ENCODE measurements at regions not wholly inside any gene's neighbourhood (a gene's known extent, or its start where the extent isn't known, plus 50 kb on each side); places are given as distances from the start of the nearest gene placed in this dataset.

DNA sequence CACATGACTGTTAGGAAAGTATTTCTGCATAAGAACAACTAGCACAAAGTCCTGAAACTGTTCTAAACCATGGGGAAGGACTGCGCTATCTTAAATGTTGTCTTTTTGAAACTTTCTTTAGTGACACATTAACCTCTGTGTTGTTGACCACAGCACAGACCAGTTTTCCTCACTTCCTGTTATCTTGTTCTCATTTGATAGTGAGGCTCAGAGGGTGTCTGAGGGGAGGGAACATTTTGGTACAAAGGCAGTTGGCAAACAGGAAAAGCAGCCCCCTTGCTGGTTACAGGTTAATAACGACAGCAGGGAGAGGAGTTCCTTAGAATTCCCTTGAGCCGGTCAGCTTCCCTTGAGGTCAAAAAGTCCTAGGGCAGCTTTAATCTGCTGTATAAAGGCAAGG is 143.5 kb upstream of the BMP2 start:
- SMC1A ChIA-PET (ENCODE audit: uncharacterized antibody, unreplicated experiment) = interaction anchor here (0.6 to 11.9 kb wide), 17 partner anchors 10 to 310 kb away, joined by 3 to 109 read pairs (median 4); no protein-coding TSS in a partner anchor
- no peak for FAIRE-seq
- no peaks in the 10 kb centered on the region for H3K27me3 ChIP-seq (replicated peaks in 1 of 2; ENCODE audit: control insufficient read depth in 2 of 2, insufficient read depth in 2 of 2, low read length in 1 of 2)
- TF ChIP-seq RUNX3 (IDR thresholded peaks at IDR 0.05; ENCODE audit: low read length) = peak; percentile 51; the same call in 1 of the 2 replicates
- TF ChIP-seq CHD2 (IDR thresholded peaks at IDR 0.05; ENCODE audit: borderline replicate concordance, low read depth, low read length) = peak; percentile 46; the same call in 1 of the 2 replicates
- TF ChIP-seq SPI1 (IDR thresholded peaks at IDR 0.05; ENCODE audit: borderline replicate concordance, insufficient read depth, low read depth, low read length) = peak; percentile 94
- peak; percentile 90 for TF ChIP-seq IKZF2 (IDR thresholded peaks at IDR 0.05)
- TF ChIP-seq GATAD2B (conservative IDR thresholded peaks at IDR 0.05; ENCODE audit: low read depth) = peak; percentile 76
- TF ChIP-seq, protein P1, sequence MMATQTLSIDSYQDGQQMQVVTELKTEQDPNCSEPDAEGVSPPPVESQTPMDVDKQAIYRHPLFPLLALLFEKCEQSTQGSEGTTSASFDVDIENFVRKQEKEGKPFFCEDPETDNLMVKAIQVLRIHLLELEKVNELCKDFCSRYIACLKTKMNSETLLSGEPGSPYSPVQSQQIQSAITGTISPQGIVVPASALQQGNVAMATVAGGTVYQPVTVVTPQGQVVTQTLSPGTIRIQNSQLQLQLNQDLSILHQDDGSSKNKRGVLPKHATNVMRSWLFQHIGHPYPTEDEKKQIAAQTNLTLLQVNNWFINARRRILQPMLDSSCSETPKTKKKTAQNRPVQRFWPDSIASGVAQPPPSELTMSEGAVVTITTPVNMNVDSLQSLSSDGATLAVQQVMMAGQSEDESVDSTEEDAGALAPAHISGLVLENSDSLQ (IDR thresholded peaks at IDR 0.05) = 0 out of 2 replicates have a peak, but pooled peaks have one; percentile 30
- peak; percentile 71; the same call in 1 of the 2 replicates for TF ChIP-seq NBN (IDR thresholded peaks at IDR 0.05)
- TF ChIP-seq BACH1 (IDR thresholded peaks at IDR 0.05; ENCODE audit: borderline replicate concordance) = peak; percentile 74; the same call in 1 of the 2 replicates
- TF ChIP-seq BMI1 (IDR thresholded peaks at IDR 0.05; ENCODE audit: borderline replicate concordance) = 0 out of 2 replicates have a peak, but pooled peaks have one; percentile 38
- TF ChIP-seq EP300 (IDR thresholded peaks at IDR 0.05; ENCODE audit: borderline replicate concordance in 1 of 2, control insufficient read depth in 1 of 2, low read depth in 2 of 2, low read length in 2 of 2) = peak in 1 of 2 experiments; percentile 90; a peak in 3 of 4 replicates
- TF ChIP-seq MEF2B (IDR thresholded peaks at IDR 0.05; ENCODE audit: partially characterized antibody, poor library complexity, severe bottlenecking) = peak; percentile 13
- TF ChIP-seq IKZF1 (conservative IDR thresholded peaks at IDR 0.05) = peak; percentile 87
- peak in 1 of 2 experiments; percentile 20; a peak in 1 of 4 replicates for TF ChIP-seq BHLHE40 (IDR thresholded peaks at IDR 0.05; ENCODE audit: borderline replicate concordance in 1 of 2, low read depth in 2 of 2, low read length in 1 of 2)
- TF ChIP-seq, protein P2, sequence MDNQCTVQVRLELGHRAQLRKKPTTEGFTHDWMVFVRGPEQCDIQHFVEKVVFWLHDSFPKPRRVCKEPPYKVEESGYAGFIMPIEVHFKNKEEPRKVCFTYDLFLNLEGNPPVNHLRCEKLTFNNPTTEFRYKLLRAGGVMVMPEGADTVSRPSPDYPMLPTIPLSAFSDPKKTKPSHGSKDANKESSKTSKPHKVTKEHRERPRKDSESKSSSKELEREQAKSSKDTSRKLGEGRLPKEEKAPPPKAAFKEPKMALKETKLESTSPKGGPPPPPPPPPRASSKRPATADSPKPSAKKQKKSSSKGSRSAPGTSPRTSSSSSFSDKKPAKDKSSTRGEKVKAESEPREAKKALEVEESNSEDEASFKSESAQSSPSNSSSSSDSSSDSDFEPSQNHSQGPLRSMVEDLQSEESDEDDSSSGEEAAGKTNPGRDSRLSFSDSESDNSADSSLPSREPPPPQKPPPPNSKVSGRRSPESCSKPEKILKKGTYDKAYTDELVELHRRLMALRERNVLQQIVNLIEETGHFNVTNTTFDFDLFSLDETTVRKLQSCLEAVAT (IDR thresholded peaks at IDR 0.05) = peak; percentile 37; the same call in 1 of the 2 replicates
- TF ChIP-seq, protein P3, sequence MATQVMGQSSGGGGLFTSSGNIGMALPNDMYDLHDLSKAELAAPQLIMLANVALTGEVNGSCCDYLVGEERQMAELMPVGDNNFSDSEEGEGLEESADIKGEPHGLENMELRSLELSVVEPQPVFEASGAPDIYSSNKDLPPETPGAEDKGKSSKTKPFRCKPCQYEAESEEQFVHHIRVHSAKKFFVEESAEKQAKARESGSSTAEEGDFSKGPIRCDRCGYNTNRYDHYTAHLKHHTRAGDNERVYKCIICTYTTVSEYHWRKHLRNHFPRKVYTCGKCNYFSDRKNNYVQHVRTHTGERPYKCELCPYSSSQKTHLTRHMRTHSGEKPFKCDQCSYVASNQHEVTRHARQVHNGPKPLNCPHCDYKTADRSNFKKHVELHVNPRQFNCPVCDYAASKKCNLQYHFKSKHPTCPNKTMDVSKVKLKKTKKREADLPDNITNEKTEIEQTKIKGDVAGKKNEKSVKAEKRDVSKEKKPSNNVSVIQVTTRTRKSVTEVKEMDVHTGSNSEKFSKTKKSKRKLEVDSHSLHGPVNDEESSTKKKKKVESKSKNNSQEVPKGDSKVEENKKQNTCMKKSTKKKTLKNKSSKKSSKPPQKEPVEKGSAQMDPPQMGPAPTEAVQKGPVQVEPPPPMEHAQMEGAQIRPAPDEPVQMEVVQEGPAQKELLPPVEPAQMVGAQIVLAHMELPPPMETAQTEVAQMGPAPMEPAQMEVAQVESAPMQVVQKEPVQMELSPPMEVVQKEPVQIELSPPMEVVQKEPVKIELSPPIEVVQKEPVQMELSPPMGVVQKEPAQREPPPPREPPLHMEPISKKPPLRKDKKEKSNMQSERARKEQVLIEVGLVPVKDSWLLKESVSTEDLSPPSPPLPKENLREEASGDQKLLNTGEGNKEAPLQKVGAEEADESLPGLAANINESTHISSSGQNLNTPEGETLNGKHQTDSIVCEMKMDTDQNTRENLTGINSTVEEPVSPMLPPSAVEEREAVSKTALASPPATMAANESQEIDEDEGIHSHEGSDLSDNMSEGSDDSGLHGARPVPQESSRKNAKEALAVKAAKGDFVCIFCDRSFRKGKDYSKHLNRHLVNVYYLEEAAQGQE (IDR thresholded peaks at IDR 0.05; ENCODE audit: low read depth, low read length) = no peak

More for the DNA sequence above, 143.5 kb upstream of the BMP2 start:
- Histone ChIP-seq H3K27ac (ENCODE audit: control insufficient read depth, insufficient read depth) (no peak overlapping the region), H3K9me3 (replicated peaks; ENCODE audit: control insufficient read depth, insufficient read depth, low read length) (no peaks in the 10 kb centered on the region), H3K79me2 (ENCODE audit: control insufficient read depth, insufficient read depth, low read length) (no peaks in the 10 kb centered on the region), H3K4me2 (ENCODE audit: control insufficient read depth, insufficient read depth) (no peak overlapping the region), H2AFZ (ENCODE audit: control insufficient read depth, low read depth, low read length) (no peak overlapping the region), H3K4me3 (no peak overlapping the region), H4K20me1 (ENCODE audit: control insufficient read depth, insufficient read depth) (no peaks in the 10 kb centered on the region), H3K4me1 (ENCODE audit: control insufficient read depth, insufficient read depth, low read length) (no peaks in the 10 kb centered on the region), H3K9ac (ENCODE audit: control insufficient read depth, insufficient read depth, low read length) (no peak overlapping the region), H3K36me3 (ENCODE audit: control insufficient read depth in 2 of 2, insufficient read depth in 2 of 2, low read length in 1 of 2) (no peaks in the 10 kb centered on the region)
- peak; percentile 66 for DNase-seq (ENCODE audit: low read depth, low spot score)
- in situ Hi-C loops (cut with MboI) (no loop called here), intact Hi-C loops (cut with micrococcal nuclease; ENCODE audit: unreplicated experiment) (loop anchor here (2.0 kb wide), 1 partner anchor 41 kb away; no protein-coding TSS in a partner anchor)
- no TSS peak for BruUV-seq (replicated peaks)
- ATAC-seq = peak; percentile 96
- WGBS (ENCODE audit: insufficient coverage, insufficient replicate concordance, low lambda C conversion rate, missing lambda C conversion rate) = 0% methylated on average over 3 of the region's 3 CpGs
- ChIA-PET CTCF (interaction anchor here (1.2 to 5.7 kb wide), 6 partner anchors 12 to 202 kb away, joined by 3 to 33 read pairs (median 8); no protein-coding TSS in a partner anchor), RAD21 (ENCODE audit: unreplicated experiment) (interaction anchor here (0.8 to 2.0 kb wide), 11 partner anchors 10 to 662 kb away, joined by 3 to 12 read pairs (median 5); no protein-coding TSS in a partner anchor), POLR2A (interaction anchor here (0.8 to 1.6 kb wide), 4 partner anchors 10 to 77 kb away, joined by 3 to 6 read pairs (median 5); no protein-coding TSS in a partner anchor)

Measured in GM12878 (cell line).